ENCODE measurements at regions not wholly inside any gene's neighbourhood (a gene's known extent, or its start where the extent isn't known, plus 50 kb on each side); places are given as distances from the start of the nearest gene placed in this dataset.

DNA sequence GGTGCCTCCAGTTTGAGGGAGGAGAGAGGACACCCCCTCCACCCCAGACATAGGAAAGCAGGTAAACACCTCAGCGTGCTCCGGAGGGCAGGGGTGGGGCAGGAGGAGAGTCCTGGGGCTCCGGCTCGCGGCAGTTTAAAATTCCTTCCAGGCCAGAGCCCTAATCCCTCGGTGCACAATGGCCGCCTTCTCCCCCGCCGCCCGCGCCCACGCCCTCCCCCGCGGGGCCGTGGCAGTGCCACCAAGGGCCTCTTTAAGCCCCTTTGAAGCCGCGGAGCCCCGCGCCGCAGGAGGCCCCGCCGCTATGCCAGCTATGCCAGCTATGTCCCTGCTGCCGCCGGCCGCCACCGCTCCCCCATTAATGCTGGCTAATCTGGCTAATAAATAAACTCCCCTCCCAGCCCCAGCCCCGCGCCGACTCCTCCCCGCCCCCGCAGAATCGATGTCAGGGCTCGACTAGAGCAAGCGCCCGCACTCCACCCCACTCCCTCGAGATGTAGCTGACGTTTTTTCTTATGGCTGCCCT, 125.1 kb downstream of the MRPL14 start:
- Histone ChIP-seq H3K79me2 (ENCODE audit: insufficient read depth, low read length) (no peaks in the 10 kb centered on the region), H3K4me1 (ENCODE audit: insufficient read depth, low read length) (peaks cover 92% of the 10 kb centered on the region), H3K4me3 (replicated peaks in 1 of 3; ENCODE audit: insufficient read depth in 1 of 3, low read depth in 2 of 3, low read length in 3 of 3) (peak overlapping the region; percentile 4 to 51 (median 29)), H4K20me1 (ENCODE audit: insufficient read depth, low read length) (no peaks in the 10 kb centered on the region), H3K27me3 (ENCODE audit: control insufficient read depth in 1 of 2, insufficient read depth in 2 of 2, low read length in 2 of 2) (peaks cover 0 to 5% of the 10 kb centered on the region in 2 experiments; a peak in 1 of 5 replicates), H3K9ac (ENCODE audit: insufficient read depth, low read depth, low read length) (0 out of 2 replicates have a peak overlapping the region, but pooled peaks have one; percentile 36), H2AFZ (ENCODE audit: low read length) (no peak overlapping the region), H3K27ac (ENCODE audit: extremely low read length, insufficient read depth, low read length) (no peak overlapping the region), H3K36me3 (replicated peaks in 1 of 2; ENCODE audit: control insufficient read depth in 1 of 2, insufficient read depth in 2 of 2, low read length in 2 of 2) (no peaks in the 10 kb centered on the region), H3K4me2 (ENCODE audit: low read depth, low read length) (peak overlapping the region; percentile 73), H3K9me3 (ENCODE audit: low read length) (no peaks in the 10 kb centered on the region)
- ChIA-PET CTCF (ENCODE audit: low intra/inter-chr PET ratio, low total read pairs) (no interaction called here), POLR2A (no interaction called here)
- no TSS peak for BruUV-seq (replicated peaks)
- 16% methylated on average over 36 of the region's 37 CpGs for WGBS (ENCODE audit: low lambda C conversion rate)
- intact Hi-C loops (cut with micrococcal nuclease; ENCODE audit: unreplicated experiment) (loop anchor here (5.0 kb wide), 1 partner anchor 70 kb away; no protein-coding TSS in a partner anchor), in situ Hi-C loops (cut with HindIII; ENCODE audit: extremely low pct_ligation_motif_present, low pct_unique_long_range_greater_than_20kb) (no loop called here)
- FAIRE-seq (no peak), DNase-seq (ENCODE audit: low spot score) (peak; percentile 47), ATAC-seq (peak; percentile 29)
- TF ChIP-seq RARA (CRISPR knock-in tag; IDR thresholded peaks at IDR 0.05): peak; percentile 15; the same call in 1 of the 2 replicates
- 0 out of 2 replicates have a peak, but pooled peaks have one; percentile 26 for TF ChIP-seq ZBTB7B (CRISPR knock-in tag; IDR thresholded peaks at IDR 0.05)
- no peak for TF ChIP-seq MTF1 (CRISPR knock-in tag; IDR thresholded peaks at IDR 0.05)
- TF ChIP-seq ZBTB8A (CRISPR knock-in tag; IDR thresholded peaks at IDR 0.05; ENCODE audit: borderline replicate concordance, low read depth): no peak
- TF ChIP-seq TEAD3 (CRISPR knock-in tag; optimal IDR thresholded peaks at IDR 0.05; ENCODE audit: borderline replicate concordance): peak; percentile 88
- 0 out of 2 replicates have a peak, but pooled peaks have one; percentile 9 for TF ChIP-seq SOX5 (CRISPR knock-in tag; IDR thresholded peaks at IDR 0.05; ENCODE audit: borderline replicate concordance)
- no peak for TF ChIP-seq ZZZ3 (CRISPR knock-in tag; IDR thresholded peaks at IDR 0.05; ENCODE audit: borderline replicate concordance)
- TF ChIP-seq, protein P1, sequence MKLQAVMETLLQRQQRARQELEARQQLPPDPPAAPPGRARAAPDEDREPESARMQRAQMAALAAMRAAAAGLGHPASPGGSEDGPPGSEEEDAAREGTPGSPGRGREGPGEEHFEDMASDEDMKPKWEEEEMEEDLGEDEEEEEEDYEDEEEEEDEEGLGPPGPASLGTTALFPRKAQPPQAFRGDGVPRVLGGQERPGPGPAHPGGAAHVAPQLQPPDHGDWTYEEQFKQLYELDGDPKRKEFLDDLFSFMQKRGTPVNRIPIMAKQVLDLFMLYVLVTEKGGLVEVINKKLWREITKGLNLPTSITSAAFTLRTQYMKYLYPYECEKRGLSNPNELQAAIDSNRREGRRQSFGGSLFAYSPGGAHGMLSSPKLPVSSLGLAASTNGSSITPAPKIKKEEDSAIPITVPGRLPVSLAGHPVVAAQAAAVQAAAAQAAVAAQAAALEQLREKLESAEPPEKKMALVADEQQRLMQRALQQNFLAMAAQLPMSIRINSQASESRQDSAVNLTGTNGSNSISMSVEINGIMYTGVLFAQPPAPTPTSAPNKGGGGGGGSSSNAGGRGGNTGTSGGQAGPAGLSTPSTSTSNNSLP (IDR thresholded peaks at IDR 0.05; ENCODE audit: low read depth, low read length): 0 out of 2 replicates have a peak, but pooled peaks have one; percentile 20
- no peak for TF ChIP-seq HMGA1 (CRISPR knock-in tag; conservative IDR thresholded peaks at IDR 0.05)
- TF ChIP-seq, protein P2, sequence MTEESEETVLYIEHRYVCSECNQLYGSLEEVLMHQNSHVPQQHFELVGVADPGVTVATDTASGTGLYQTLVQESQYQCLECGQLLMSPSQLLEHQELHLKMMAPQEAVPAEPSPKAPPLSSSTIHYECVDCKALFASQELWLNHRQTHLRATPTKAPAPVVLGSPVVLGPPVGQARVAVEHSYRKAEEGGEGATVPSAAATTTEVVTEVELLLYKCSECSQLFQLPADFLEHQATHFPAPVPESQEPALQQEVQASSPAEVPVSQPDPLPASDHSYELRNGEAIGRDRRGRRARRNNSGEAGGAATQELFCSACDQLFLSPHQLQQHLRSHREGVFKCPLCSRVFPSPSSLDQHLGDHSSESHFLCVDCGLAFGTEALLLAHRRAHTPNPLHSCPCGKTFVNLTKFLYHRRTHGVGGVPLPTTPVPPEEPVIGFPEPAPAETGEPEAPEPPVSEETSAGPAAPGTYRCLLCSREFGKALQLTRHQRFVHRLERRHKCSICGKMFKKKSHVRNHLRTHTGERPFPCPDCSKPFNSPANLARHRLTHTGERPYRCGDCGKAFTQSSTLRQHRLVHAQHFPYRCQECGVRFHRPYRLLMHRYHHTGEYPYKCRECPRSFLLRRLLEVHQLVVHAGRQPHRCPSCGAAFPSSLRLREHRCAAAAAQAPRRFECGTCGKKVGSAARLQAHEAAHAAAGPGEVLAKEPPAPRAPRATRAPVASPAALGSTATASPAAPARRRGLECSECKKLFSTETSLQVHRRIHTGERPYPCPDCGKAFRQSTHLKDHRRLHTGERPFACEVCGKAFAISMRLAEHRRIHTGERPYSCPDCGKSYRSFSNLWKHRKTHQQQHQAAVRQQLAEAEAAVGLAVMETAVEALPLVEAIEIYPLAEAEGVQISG (CRISPR knock-in tag; IDR thresholded peaks at IDR 0.05): no peak
- TF ChIP-seq SATB2 (CRISPR knock-in tag; IDR thresholded peaks at IDR 0.05): no peak
- no peak for TF ChIP-seq ZMYM4 (CRISPR knock-in tag; IDR thresholded peaks at IDR 0.05)
- TF ChIP-seq, protein P3, sequence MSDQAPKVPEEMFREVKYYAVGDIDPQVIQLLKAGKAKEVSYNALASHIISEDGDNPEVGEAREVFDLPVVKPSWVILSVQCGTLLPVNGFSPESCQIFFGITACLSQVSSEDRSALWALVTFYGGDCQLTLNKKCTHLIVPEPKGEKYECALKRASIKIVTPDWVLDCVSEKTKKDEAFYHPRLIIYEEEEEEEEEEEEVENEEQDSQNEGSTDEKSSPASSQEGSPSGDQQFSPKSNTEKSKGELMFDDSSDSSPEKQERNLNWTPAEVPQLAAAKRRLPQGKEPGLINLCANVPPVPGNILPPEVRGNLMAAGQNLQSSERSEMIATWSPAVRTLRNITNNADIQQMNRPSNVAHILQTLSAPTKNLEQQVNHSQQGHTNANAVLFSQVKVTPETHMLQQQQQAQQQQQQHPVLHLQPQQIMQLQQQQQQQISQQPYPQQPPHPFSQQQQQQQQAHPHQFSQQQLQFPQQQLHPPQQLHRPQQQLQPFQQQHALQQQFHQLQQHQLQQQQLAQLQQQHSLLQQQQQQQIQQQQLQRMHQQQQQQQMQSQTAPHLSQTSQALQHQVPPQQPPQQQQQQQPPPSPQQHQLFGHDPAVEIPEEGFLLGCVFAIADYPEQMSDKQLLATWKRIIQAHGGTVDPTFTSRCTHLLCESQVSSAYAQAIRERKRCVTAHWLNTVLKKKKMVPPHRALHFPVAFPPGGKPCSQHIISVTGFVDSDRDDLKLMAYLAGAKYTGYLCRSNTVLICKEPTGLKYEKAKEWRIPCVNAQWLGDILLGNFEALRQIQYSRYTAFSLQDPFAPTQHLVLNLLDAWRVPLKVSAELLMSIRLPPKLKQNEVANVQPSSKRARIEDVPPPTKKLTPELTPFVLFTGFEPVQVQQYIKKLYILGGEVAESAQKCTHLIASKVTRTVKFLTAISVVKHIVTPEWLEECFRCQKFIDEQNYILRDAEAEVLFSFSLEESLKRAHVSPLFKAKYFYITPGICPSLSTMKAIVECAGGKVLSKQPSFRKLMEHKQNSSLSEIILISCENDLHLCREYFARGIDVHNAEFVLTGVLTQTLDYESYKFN (CRISPR knock-in tag; conservative IDR thresholded peaks at IDR 0.05): 0 out of 2 replicates have a peak, but pooled peaks have one; percentile 18
- peak; percentile 3; the same call in 1 of the 2 replicates for TF ChIP-seq ZFY (CRISPR knock-in tag; IDR thresholded peaks at IDR 0.05)
- TF ChIP-seq CREM (IDR thresholded peaks at IDR 0.05): no peak
- no peak for TF ChIP-seq CREM (CRISPR knock-in tag; IDR thresholded peaks at IDR 0.05)
- TF ChIP-seq MTA3 (CRISPR knock-in tag; IDR thresholded peaks at IDR 0.05): no peak
